ENCODE measurements at regions not wholly inside any gene's neighbourhood (a gene's known extent, or its start where the extent isn't known, plus 50 kb on each side); places are given as distances from the start of the nearest gene placed in this dataset.

DNA sequence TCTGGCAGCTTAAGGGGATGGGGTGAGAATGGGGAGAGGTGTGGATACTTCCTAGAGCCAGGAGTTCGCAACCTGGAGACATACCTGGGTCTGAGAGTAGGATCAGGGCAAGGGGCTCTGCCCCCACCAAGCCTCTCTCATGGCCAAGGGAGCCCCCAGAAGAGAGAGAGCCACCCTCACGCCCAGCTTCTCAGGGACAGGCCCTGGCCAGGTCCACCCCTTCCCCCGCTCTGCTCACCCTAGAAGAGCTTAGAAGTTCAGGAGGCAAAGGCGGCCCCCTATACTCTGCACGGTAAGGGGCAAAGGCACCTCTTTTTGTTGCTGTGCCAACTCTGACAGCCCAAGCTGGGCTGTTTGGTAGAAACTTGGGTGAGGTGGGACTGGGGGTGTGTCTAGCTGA, 69.3 kb upstream of the TMEM97 start:
- Histone ChIP-seq H3K4me1 (ENCODE audit: control insufficient read depth, insufficient read depth, low read length) (no peaks in the 10 kb centered on the region), H3K9me1 (ENCODE audit: insufficient read depth, low read length) (0 out of 2 replicates have a peak, but pooled peaks cover 3% of the 10 kb centered on the region), H3K4me3 (ENCODE audit: insufficient read depth, low read depth, low read length) (no peak overlapping the region), H2BK20ac (ENCODE audit: low read depth, low read length) (no peak overlapping the region), H2BK5ac (ENCODE audit: low read depth, low read length, poor library complexity, severe bottlenecking) (no peak overlapping the region), H3K36me3 (ENCODE audit: control insufficient read depth, insufficient read depth, low read length) (no peaks in the 10 kb centered on the region), H3K9me3 (ENCODE audit: control insufficient read depth, insufficient read depth, low read length) (no peaks in the 10 kb centered on the region), H4K20me1 (ENCODE audit: insufficient read depth, low read length) (no peaks in the 10 kb centered on the region), H4K91ac (ENCODE audit: insufficient read depth, low read depth, low read length) (no peak overlapping the region), H3K79me1 (ENCODE audit: low read depth in 1 of 2, low read length in 2 of 2) (no peaks in the 10 kb centered on the region), H4K8ac (ENCODE audit: low read depth in 2 of 2, low read length in 2 of 2) (no peak overlapping the region), H3K4me2 (ENCODE audit: low read depth, low read length) (no peak overlapping the region), H2BK120ac (ENCODE audit: low read depth, low read length) (no peak overlapping the region), H3K9ac (ENCODE audit: low read depth, low read length) (no peak overlapping the region), H3K27ac (ENCODE audit: insufficient read depth, low read length) (no peak overlapping the region), H2AK5ac (ENCODE audit: low read depth, low read length) (no peak overlapping the region), H2AFZ (replicated peaks; ENCODE audit: low read length, poor library complexity) (no peak overlapping the region), H3K14ac (replicated peaks; ENCODE audit: low read depth, low read length) (no peak overlapping the region), H3K18ac (ENCODE audit: low read depth, low read length) (no peak overlapping the region), H3K27me3 (ENCODE audit: control insufficient read depth, insufficient read depth, low read length) (peaks cover 20% of the 10 kb centered on the region), H4K5ac (ENCODE audit: low read depth, low read length) (no peak overlapping the region), H3K23ac (ENCODE audit: low read depth, low read length) (no peak overlapping the region), H3K56ac (ENCODE audit: extremely low read depth, insufficient read depth, low read length) (no peak overlapping the region), H3K4ac (ENCODE audit: low read depth, low read length) (no peak overlapping the region), H2AK9ac (replicated peaks; ENCODE audit: low read depth, low read length, poor library complexity) (no peak overlapping the region), H2BK15ac (ENCODE audit: low read depth, low read length) (no peak overlapping the region)
- intact Hi-C loops (cut with micrococcal nuclease) = loop anchor here (2.0 to 5.0 kb wide), 2 partner anchors 83 to 357 kb away; partner anchors contain the start of gene LYRM9
- CTCF ChIA-PET = interaction anchor here (0.6 to 1.4 kb wide), 3 partner anchors 10 to 338 kb away, joined by 3 to 4 read pairs (median 3); no protein-coding TSS in a partner anchor
- TF ChIP-seq FOS (IDR thresholded peaks at IDR 0.05; ENCODE audit: low read depth, low read length) = no peak
- no peak for TF ChIP-seq CEBPB (IDR thresholded peaks at IDR 0.05; ENCODE audit: low read depth, low read length)
- no peak for TF ChIP-seq RCOR1 (IDR thresholded peaks at IDR 0.05; ENCODE audit: insufficient replicate concordance, low read length)
- no peak for TF ChIP-seq MAZ (IDR thresholded peaks at IDR 0.05; ENCODE audit: borderline replicate concordance, low read depth, low read length)
- TF ChIP-seq MAFK (IDR thresholded peaks at IDR 0.05; ENCODE audit: low read depth, low read length) = no peak
- no peak for TF ChIP-seq POLR2A (IDR thresholded peaks at IDR 0.05; ENCODE audit: low read depth, low read length)
- TF ChIP-seq, protein P1, sequence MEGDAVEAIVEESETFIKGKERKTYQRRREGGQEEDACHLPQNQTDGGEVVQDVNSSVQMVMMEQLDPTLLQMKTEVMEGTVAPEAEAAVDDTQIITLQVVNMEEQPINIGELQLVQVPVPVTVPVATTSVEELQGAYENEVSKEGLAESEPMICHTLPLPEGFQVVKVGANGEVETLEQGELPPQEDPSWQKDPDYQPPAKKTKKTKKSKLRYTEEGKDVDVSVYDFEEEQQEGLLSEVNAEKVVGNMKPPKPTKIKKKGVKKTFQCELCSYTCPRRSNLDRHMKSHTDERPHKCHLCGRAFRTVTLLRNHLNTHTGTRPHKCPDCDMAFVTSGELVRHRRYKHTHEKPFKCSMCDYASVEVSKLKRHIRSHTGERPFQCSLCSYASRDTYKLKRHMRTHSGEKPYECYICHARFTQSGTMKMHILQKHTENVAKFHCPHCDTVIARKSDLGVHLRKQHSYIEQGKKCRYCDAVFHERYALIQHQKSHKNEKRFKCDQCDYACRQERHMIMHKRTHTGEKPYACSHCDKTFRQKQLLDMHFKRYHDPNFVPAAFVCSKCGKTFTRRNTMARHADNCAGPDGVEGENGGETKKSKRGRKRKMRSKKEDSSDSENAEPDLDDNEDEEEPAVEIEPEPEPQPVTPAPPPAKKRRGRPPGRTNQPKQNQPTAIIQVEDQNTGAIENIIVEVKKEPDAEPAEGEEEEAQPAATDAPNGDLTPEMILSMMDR (conservative IDR thresholded peaks at IDR 0.05; ENCODE audit: low read depth, low read length) = no peak
- TF ChIP-seq BHLHE40 (IDR thresholded peaks at IDR 0.05; ENCODE audit: low read depth, low read length) = no peak
- TF ChIP-seq, protein P2, sequence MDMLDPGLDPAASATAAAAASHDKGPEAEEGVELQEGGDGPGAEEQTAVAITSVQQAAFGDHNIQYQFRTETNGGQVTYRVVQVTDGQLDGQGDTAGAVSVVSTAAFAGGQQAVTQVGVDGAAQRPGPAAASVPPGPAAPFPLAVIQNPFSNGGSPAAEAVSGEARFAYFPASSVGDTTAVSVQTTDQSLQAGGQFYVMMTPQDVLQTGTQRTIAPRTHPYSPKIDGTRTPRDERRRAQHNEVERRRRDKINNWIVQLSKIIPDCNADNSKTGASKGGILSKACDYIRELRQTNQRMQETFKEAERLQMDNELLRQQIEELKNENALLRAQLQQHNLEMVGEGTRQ (IDR thresholded peaks at IDR 0.05; ENCODE audit: low read depth, low read length) = no peak
- TF ChIP-seq RAD21 (IDR thresholded peaks at IDR 0.05; ENCODE audit: low read length) = no peak
- no peak for TF ChIP-seq CHD1 (IDR thresholded peaks at IDR 0.05; ENCODE audit: low read depth, low read length)
- TF ChIP-seq RFX5 (IDR thresholded peaks at IDR 0.05; ENCODE audit: low read depth, low read length) = no peak
- no peak for TF ChIP-seq SMC3 (IDR thresholded peaks at IDR 0.05; ENCODE audit: low read depth, low read length)
- TF ChIP-seq MXI1 (IDR thresholded peaks at IDR 0.05; ENCODE audit: borderline replicate concordance, low read depth, low read length) = no peak
- TF ChIP-seq NFE2L2 (IDR thresholded peaks at IDR 0.05; ENCODE audit: low read depth, low read length) = no peak
- TF ChIP-seq, protein P3, sequence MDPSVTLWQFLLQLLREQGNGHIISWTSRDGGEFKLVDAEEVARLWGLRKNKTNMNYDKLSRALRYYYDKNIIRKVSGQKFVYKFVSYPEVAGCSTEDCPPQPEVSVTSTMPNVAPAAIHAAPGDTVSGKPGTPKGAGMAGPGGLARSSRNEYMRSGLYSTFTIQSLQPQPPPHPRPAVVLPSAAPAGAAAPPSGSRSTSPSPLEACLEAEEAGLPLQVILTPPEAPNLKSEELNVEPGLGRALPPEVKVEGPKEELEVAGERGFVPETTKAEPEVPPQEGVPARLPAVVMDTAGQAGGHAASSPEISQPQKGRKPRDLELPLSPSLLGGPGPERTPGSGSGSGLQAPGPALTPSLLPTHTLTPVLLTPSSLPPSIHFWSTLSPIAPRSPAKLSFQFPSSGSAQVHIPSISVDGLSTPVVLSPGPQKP (IDR thresholded peaks at IDR 0.05; ENCODE audit: borderline replicate concordance, low read depth, low read length) = no peak
- in situ Hi-C loops (cut with MboI; ENCODE audit: low sequenced_read_pairs) = loop anchor here (10.0 kb wide), 1 partner anchor 445 kb away; the partner anchor contains the start of gene NOS2
- DNase-seq = no peak
- no TSS peak for BruUV-seq (replicated peaks)
- dilution Hi-C loops (cut with HindIII; ENCODE audit: low sequenced_read_pairs, unreplicated experiment) = no loop called here
- WGBS, 2 experiments (ENCODE audit: extremely low coverage in 2 of 2, insufficient read length in 1 of 2) = no CpG with 5 or more reads among the region's 5 CpGs
- POLR2A ChIA-PET (ENCODE audit: unreplicated experiment) = no interaction called here
- no peak for ATAC-seq (ENCODE audit: low read depth)
